ENCODE measurements at regions not wholly inside any gene's neighbourhood (a gene's known extent, or its start where the extent isn't known, plus 50 kb on each side); places are given as distances from the start of the nearest gene placed in this dataset.

DNA sequence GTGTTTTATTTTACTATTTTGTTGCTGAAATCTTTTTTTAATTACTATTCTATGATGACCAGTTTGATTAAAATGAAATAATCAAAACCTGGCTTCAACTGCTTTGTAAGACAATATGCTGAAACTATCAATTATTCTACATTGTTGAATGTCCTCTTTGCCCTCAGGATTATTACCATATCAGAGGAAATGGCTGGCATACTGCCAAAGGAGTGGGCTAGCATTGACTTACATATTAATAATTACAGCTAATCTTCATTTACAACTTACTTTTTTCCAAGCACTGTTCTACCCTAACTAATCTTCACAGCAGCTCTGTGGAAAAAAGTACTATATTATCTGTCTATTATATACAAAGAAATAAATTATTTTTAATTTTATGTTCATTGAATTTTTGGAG, 560.5 kb downstream of the BCKDHB start:
- no peaks in the 10 kb centered on the region for H4K20me1 ChIP-seq (ENCODE audit: insufficient read depth)
- H3F3A ChIP-seq (ENCODE audit: insufficient read depth) = no peaks in the 10 kb centered on the region
- 0 out of 2 replicates have a peak, but pooled peaks cover 4% of the 10 kb centered on the region for H3K9me2 ChIP-seq (ENCODE audit: insufficient read depth)
- H3K4me3 ChIP-seq = no peak overlapping the region
- H3K79me2 ChIP-seq (ENCODE audit: insufficient read depth) = no peaks in the 10 kb centered on the region
- H2AFZ ChIP-seq = no peak overlapping the region
- no peaks in the 10 kb centered on the region for H3K27me3 ChIP-seq (replicated peaks; ENCODE audit: insufficient read depth)
- H3K9ac ChIP-seq = no peak overlapping the region
- in situ Hi-C loops (cut with MboI) = no loop called here
- no peaks in the 10 kb centered on the region for H3K9me3 ChIP-seq (ENCODE audit: low read depth)
- no peaks in the 10 kb centered on the region for H3K36me3 ChIP-seq (ENCODE audit: low read depth)
- no peak overlapping the region for H3K27ac ChIP-seq
- TF ChIP-seq EZH2 (IDR thresholded peaks at IDR 0.05; ENCODE audit: insufficient read depth, poor library complexity, severe bottlenecking) (no peak), EZH2phosphoT487 (IDR thresholded peaks at IDR 0.05; ENCODE audit: insufficient read depth, low read depth) (no peak)
- no peak overlapping the region for H3K4me2 ChIP-seq (ENCODE audit: unreplicated experiment)
- no peak for DNase-seq
- H3K4me1 ChIP-seq (ENCODE audit: insufficient read depth) = no peaks in the 10 kb centered on the region

DNA sequence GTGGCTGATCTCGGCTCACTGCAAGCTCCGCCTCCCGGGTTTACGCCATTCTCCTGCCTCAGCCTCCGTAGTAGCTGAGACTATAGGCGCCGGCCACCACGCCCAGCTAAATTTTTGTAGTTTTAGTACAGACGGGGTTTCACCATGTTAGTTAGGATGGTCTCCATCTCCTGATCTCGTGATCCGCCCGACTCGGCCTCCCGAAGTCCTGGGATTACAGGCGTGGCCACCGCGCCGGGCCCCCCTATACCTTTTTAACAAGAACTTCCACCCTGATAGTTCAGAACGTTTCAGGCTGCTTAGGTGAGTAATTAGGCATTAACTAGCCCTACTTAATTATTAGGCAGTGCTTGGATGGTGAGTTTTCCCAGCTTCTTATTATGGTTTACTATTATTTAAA, 552.5 kb downstream of the BCKDHB start:
- H3K36me3 ChIP-seq (ENCODE audit: low read depth) = no peaks in the 10 kb centered on the region
- H3K27ac ChIP-seq = no peak overlapping the region
- H3F3A ChIP-seq (ENCODE audit: insufficient read depth) = no peaks in the 10 kb centered on the region
- no peaks in the 10 kb centered on the region for H3K27me3 ChIP-seq (replicated peaks; ENCODE audit: insufficient read depth)
- H3K4me2 ChIP-seq (ENCODE audit: unreplicated experiment) = no peak overlapping the region
- no peak overlapping the region for H2AFZ ChIP-seq
- H3K9me3 ChIP-seq (ENCODE audit: low read depth) = no peaks in the 10 kb centered on the region
- no peak overlapping the region for H3K9ac ChIP-seq
- in situ Hi-C loops (cut with MboI) = no loop called here
- no peaks in the 10 kb centered on the region for H3K4me1 ChIP-seq (ENCODE audit: insufficient read depth)
- no peaks in the 10 kb centered on the region for H4K20me1 ChIP-seq (ENCODE audit: insufficient read depth)
- 91 to 92% methylated on average over 19 of the region's 19 CpGs for WGBS, 2 experiments (ENCODE audit: low coverage in 1 of 2, low lambda C conversion rate in 2 of 2, missing lambda C conversion rate in 2 of 2)
- no peaks in the 10 kb centered on the region for H3K79me2 ChIP-seq (ENCODE audit: insufficient read depth)
- DNase-seq = no peak
- no peak for TF ChIP-seq EZH2phosphoT487 (IDR thresholded peaks at IDR 0.05; ENCODE audit: insufficient read depth, low read depth)
- TF ChIP-seq EZH2 (IDR thresholded peaks at IDR 0.05; ENCODE audit: insufficient read depth, poor library complexity, severe bottlenecking) = no peak
- no peaks in the 10 kb centered on the region for H3K9me2 ChIP-seq (ENCODE audit: insufficient read depth)
- no peak overlapping the region for H3K4me3 ChIP-seq

DNA sequence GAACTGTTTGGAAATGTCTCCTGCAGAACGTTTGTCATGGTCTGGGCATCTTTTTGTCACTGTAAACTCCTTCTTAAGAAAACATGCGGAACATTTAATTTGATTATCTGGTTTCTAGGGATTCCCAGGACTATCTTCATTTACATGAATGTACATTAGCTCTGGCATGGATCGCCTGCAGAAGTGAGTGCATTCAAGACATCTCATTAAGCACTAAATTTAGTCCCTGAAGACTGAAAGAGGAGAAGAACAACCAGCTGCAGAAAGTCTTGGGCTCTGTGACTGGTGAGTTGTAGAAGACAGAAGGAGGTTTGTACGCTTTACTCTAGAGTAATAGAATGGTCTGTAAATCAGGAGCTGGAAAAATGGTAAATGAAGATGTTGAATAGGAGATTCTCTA, 540.7 kb downstream of the BCKDHB start:
- in situ Hi-C loops (cut with MboI) = no loop called here
- H3K79me2 ChIP-seq (ENCODE audit: insufficient read depth) = no peaks in the 10 kb centered on the region
- TF ChIP-seq EZH2 (IDR thresholded peaks at IDR 0.05; ENCODE audit: insufficient read depth, poor library complexity, severe bottlenecking) (no peak), EZH2phosphoT487 (IDR thresholded peaks at IDR 0.05; ENCODE audit: insufficient read depth, low read depth) (no peak)
- H3K4me1 ChIP-seq (ENCODE audit: insufficient read depth) = peaks cover 13% of the 10 kb centered on the region
- DNase-seq = no peak
- H3K9me3 ChIP-seq (ENCODE audit: low read depth) = no peaks in the 10 kb centered on the region
- no peak overlapping the region for H2AFZ ChIP-seq
- H3K9me2 ChIP-seq (ENCODE audit: insufficient read depth) = no peaks in the 10 kb centered on the region
- no peak overlapping the region for H3K4me2 ChIP-seq (ENCODE audit: unreplicated experiment)
- 71 to 81% methylated on average over 4 of the region's 4 CpGs for WGBS, 2 experiments (ENCODE audit: low coverage in 1 of 2, low lambda C conversion rate in 2 of 2, missing lambda C conversion rate in 2 of 2)
- H3K27ac ChIP-seq = no peak overlapping the region
- H3K27me3 ChIP-seq (replicated peaks; ENCODE audit: insufficient read depth) = no peaks in the 10 kb centered on the region
- H3K36me3 ChIP-seq (ENCODE audit: low read depth) = no peaks in the 10 kb centered on the region
- H3K9ac ChIP-seq = no peak overlapping the region
- H3K4me3 ChIP-seq = no peak overlapping the region
- H4K20me1 ChIP-seq (ENCODE audit: insufficient read depth) = no peaks in the 10 kb centered on the region
- H3F3A ChIP-seq (ENCODE audit: insufficient read depth) = peaks cover 7% of the 10 kb centered on the region; the same call in 1 of the 2 replicates

DNA sequence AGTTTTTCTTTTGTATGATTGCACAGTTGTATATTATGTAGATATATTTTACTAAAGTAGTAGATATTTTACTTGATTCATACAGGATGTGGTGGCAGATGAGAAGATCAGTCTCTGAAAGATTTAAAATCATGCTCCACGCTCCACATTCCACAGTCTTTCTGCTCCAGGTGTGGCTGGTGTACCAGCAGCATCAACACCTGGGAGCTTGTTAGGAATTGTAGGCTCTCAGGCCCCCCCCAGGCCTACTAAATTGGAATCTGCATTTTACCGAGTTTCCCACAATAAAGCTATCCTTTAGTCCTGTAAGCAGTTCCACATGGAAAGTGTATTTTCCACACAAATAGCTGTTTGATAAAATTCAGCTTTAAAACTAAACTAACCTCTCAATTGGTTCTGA, 537.4 kb downstream of the BCKDHB start:
- Histone ChIP-seq H3K9me2 (ENCODE audit: insufficient read depth) (no peaks in the 10 kb centered on the region), H3K4me1 (ENCODE audit: insufficient read depth) (peaks cover 27% of the 10 kb centered on the region), H3K9ac (no peak overlapping the region), H3K36me3 (ENCODE audit: low read depth) (no peaks in the 10 kb centered on the region), H3K27me3 (replicated peaks; ENCODE audit: insufficient read depth) (no peaks in the 10 kb centered on the region), H2AFZ (no peak overlapping the region), H3K79me2 (ENCODE audit: insufficient read depth) (no peaks in the 10 kb centered on the region), H3F3A (ENCODE audit: insufficient read depth) (peaks cover 17% of the 10 kb centered on the region; the same call in 1 of the 2 replicates), H3K27ac (no peak overlapping the region), H3K9me3 (ENCODE audit: low read depth) (no peaks in the 10 kb centered on the region), H3K4me2 (ENCODE audit: unreplicated experiment) (no peak overlapping the region), H4K20me1 (ENCODE audit: insufficient read depth) (no peaks in the 10 kb centered on the region), H3K4me3 (no peak overlapping the region)
- DNase-seq = no peak
- in situ Hi-C loops (cut with MboI) = no loop called here
- no peak for TF ChIP-seq EZH2 (IDR thresholded peaks at IDR 0.05; ENCODE audit: insufficient read depth, poor library complexity, severe bottlenecking)
- TF ChIP-seq EZH2phosphoT487 (IDR thresholded peaks at IDR 0.05; ENCODE audit: insufficient read depth, low read depth) = no peak
- 96% methylated on average over 2 of the region's 2 CpGs for WGBS, 2 experiments (ENCODE audit: low coverage in 1 of 2, low lambda C conversion rate in 2 of 2, missing lambda C conversion rate in 2 of 2)

DNA sequence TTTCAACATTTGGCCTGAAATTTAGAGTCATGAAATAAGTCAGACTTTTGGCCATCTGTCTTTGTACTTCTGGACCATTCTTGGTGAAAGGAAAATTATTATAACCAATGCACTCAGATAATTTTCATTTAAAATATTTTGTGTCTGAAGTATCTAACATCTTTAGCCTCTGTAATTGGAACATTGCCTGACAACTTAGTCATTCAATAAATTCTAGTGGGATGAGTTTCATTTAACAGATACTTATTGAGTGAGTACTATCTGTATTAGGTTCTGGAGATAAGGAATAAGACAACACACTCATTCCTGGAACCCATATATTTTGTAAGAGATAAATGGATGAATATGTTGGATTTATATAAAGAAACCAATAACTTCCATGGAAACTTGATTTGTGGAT, 536.0 kb downstream of the BCKDHB start:
- DNase-seq = peak; percentile 72
- TF ChIP-seq EZH2 (IDR thresholded peaks at IDR 0.05; ENCODE audit: insufficient read depth, poor library complexity, severe bottlenecking) = no peak
- no peak for TF ChIP-seq EZH2phosphoT487 (IDR thresholded peaks at IDR 0.05; ENCODE audit: insufficient read depth, low read depth)
- Histone ChIP-seq H3K27ac (peak overlapping the region; percentile 15; the same call in 1 of the 2 replicates), H3K9me2 (ENCODE audit: insufficient read depth) (no peaks in the 10 kb centered on the region), H3K4me3 (no peak overlapping the region), H3K4me1 (ENCODE audit: insufficient read depth) (peaks cover 41% of the 10 kb centered on the region), H3K4me2 (ENCODE audit: unreplicated experiment) (peak overlapping the region; percentile 15), H2AFZ (no peak overlapping the region), H3K79me2 (ENCODE audit: insufficient read depth) (no peaks in the 10 kb centered on the region), H3K36me3 (ENCODE audit: low read depth) (no peaks in the 10 kb centered on the region), H3K9me3 (ENCODE audit: low read depth) (no peaks in the 10 kb centered on the region), H4K20me1 (ENCODE audit: insufficient read depth) (no peaks in the 10 kb centered on the region), H3K27me3 (replicated peaks; ENCODE audit: insufficient read depth) (no peaks in the 10 kb centered on the region), H3F3A (ENCODE audit: insufficient read depth) (peaks cover 26% of the 10 kb centered on the region; the same call in 1 of the 2 replicates), H3K9ac (no peak overlapping the region)
- in situ Hi-C loops (cut with MboI) = no loop called here

Data from GM23248 (cell line).